ENCODE measurements at regions not wholly inside any gene's neighbourhood (a gene's known extent, or its start where the extent isn't known, plus 50 kb on each side); places are given as distances from the start of the nearest gene placed in this dataset.
A peak's percentile ranks its signal among the peaks of the same experiment; 100 is the strongest.
"Not testable (repeated sequence)": the region's sequence is repeated elsewhere in the genome, so short reads cannot be mapped to it uniquely, and the experiment has no call there.

DNA sequence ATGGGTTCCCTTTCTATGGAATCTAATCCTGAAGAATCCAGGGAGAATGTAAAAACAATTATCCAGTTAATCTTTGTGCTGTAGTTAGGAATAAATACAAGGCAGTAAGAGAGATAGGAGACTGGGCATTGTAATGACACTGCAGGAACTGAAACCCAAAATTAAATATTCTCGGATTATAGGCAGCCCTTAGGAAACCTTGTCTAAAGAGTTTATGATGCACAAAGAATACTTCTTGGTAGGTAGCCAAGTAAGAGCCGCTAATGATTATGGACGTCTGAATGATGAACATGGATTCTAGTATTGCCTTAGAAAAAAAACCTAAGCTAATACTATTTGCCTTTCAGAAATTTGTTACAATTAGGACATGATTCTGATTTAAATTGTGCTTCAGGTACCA, 165.4 kb upstream of the LRIG3 start:
- ATAC-seq (no peak), DNase-seq (no peak)

DNA sequence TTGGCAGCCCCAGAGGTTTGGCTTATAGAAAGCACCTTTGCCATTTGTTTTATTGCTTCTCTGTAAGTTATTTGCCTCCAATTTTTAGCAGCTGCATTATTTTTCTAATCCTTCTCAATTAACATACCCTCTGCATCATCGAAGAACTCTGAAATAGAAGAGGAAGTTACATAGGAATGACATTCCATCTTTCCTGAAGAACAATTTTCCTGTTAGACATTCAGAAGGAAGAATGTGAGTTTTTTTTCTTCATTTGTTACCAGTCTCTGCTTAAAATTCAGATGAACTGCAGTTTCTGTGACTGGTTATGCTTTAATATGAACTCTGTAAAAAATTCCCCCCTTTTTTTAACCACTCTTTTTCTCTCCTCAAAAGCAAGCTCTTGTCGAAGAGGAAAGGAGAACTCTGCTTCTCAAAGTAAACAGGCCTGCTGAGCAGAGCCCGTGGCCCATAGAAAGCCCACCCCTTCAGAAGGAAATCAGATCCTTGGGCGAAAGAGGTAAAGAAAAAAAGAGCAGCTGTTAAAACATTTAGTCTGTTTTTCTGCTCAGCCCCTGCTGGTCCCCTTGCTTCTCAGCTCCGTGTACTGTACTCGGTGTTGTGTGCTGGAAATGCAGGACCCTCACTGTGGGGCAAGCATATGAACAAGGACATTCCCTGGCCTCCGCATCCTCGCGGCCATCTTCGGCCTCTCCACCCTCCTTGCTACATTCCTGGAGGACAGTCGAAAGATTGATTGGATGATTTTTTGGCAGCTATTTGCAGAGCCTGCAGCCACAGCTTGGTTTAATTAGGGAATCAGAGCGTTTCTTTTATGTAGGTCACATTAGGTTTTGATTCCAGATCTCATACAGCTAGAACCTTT, 164.4 kb upstream of the LRIG3 start:
- no peak for DNase-seq
- ATAC-seq: no peak

DNA sequence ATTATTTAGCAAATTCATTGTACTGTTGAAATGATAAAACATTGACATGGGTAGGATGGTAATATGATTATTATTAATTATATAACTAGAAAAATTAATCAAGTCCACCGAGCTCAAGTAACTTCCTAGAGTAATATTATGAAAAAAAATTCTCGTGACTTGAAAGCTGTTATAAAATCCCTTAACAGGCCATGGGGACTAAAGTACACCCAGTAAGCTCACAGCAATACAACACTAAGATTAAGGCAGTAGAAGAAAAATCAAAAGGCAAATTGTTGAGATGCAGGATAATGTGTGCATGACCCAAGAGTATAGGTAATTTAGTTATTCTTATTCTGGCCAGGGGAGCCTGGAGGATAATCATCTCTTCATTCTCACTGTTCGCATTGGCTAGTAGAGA, 162.6 kb upstream of the LRIG3 start:
- DNase-seq (no peak), ATAC-seq (no peak)

DNA sequence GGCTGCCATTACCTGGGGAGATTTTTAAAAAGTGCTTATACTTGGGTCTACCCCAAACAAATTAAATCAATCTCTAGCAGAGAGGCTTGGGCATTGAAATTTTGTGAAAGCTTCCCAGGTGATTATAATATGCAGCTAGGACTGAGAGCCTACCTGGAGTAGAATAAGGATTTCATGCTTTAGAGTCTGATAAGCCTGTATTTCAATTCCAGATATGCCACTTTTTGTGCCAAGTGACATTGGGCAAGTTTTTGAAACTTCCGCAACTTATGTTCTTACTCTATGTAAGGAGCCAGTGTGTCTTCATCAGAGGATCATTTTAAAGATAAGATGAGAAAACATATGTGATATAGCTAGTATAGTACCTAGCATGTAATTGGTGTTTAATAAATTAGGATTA, 159.8 kb upstream of the LRIG3 start:
- no peak for DNase-seq
- ATAC-seq: no peak

DNA sequence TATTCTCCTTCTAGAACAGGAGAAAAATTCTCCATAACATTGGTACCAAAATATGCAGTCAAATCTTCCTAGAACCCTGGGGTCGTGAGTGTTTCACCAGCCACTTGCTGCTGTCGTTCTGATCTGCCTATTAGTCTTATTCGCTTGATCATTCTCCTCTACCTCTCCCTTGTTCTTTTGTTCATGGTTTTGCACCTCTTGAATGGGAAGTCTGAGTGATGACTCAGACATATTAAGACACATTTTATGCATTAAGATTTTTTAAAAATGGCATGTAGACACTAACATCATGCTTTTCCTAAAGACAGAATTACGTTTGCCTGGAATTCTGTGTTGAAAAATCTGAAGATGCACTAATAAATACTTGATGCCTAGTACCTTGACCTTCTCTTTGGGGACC, 159.2 kb upstream of the LRIG3 start:
- DNase-seq (no peak), ATAC-seq (no peak)

DNA sequence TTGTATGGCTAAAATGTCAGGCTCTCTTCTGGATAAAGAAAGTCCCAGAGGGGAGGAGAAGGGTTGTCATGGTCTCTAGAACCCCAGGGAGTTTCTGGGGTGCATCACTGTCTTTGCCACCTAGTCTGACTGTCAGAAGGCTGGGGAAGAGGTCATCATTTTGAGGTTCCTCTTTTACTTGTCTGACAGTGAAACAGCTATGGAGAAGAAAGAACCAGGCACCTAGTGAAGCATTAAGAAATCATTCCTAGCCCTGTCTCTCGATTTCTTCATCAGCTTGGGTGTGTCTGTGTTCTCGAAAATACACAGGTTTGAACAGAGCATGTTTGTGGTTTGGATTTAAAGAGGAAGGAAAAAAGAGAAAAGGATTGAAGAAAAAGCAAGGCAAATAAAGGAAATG, 158.7 kb upstream of the LRIG3 start:
- no peak for DNase-seq
- ATAC-seq: no peak

DNA sequence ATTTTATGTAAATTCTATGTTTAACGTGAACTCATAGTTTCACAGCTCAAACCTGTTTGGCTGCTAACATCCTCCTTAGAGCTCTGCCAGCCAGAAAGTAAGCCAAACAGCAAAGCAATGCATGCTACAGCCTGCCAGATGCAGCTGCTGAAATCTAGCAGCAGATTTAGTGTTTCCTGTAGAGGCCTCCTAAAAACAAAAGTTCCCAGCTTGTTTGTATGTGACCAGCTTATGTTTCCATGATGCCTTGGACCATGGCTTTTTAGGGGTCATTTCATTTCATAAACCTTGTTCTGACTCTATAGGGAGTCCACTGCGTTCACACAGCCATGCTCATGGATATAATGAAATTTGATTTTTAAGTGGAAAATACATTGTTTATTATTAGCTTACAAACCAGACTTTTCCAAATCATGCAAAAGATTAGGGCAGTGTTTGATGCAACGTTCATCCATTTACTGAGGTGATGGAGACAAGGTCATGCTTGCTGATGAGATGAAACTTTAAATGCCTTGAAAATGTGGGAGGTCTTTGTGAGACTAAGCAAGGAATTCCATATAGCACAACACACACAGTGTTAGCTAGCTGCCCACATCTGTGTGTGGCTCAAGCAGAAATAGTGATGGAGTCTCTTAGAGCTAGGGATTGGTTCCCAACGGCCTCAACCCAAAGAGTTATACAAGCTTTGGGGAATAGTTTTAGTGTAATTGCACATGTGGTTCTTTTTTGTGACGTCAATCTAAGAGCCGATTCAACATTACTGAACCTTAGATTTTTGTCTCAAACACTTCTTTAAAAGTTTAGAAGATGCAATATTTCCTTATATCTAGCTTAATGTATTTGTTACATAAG, 157.5 kb upstream of the LRIG3 start:
- ATAC-seq: no peak
- no peak for DNase-seq

DNA sequence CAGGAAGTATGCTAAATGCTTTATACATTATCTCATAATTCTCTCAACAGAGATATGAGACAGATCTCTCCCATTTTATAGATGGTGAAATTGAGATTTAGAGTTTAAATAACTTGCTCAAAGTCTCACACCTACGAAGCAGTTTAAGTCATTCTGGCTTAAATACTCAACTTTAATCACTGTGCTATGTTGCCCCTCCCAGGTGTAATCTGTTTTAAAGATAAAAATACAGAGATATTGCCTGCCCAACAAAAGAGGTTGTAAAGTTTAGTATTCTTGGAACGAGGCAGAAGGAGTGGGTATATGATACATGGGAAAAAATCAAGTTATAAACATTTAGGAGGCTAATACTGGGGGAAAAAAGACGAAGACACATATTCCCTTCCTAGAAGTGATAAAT, 156.8 kb upstream of the LRIG3 start:
- no peak for ATAC-seq

DNA sequence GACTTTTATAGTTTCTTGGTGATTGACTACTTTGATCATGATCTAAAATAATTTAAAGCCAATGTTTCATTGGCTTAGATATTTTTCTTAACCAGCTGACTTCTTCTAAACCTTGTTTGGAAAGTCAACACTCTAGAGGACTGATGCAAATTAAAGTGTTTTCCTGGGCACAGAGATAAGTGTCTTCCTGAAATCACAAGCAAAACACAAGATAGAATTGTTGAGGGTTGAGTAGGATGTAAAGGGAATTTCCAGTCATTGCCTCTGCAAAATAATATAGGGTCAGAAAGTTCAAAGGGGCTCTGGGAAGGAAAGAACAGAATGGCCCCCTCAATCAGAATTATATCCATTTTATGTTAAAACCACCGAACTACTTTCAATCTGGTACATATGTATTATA, 156.3 kb upstream of the LRIG3 start:
- no peak for ATAC-seq

More for the DNA sequence above, 156.8 kb upstream of the LRIG3 start:
- no peak for DNase-seq

DNA sequence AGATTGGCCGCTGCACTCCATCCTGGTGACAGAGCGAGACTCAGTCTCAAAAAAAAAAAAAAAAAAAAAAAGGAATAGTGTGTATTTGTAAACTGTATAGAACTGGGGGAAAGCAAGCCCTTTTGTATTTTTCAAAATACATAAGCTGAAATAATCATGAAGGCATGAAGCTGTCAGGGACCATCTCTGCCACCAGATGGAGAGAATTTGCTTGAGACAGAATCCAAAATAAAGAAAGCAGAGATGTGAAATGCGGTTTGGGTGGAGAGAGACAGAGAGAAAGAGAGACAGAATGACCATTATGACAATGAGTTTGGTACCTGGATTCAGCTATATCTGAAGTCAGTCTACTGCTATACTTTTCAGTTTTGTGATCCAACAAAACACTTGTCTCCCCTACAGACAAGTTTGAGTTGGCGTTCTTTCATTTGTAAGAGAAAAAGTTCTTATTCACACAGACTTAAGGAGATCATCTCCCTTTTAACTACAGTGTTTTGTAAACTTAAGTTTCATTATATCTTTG, 155.7 kb upstream of the LRIG3 start:
- ATAC-seq: no peak
- DNase-seq: no peak

More for the DNA sequence above, 156.3 kb upstream of the LRIG3 start:
- no peak for DNase-seq

DNA sequence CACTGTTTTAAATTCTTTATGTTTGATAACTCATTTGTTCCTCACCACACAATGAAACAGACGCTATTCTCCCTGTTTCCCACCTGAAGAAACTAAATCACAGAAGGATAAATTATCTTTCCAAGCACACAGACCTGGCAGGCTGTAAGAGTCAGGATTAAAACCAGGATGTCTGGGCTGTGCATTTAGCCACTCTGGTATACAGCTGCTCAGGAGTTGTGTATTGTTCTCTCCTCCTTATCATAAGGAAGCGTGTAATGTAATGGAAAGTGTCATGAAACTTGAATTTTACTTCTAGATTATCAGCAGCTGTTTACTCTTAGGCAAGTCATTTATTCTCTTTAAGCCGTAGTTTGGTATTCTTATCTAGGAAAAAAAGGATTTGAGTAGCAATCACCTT, 154.8 kb upstream of the LRIG3 start:
- no peak for DNase-seq
- ATAC-seq: no peak

DNA sequence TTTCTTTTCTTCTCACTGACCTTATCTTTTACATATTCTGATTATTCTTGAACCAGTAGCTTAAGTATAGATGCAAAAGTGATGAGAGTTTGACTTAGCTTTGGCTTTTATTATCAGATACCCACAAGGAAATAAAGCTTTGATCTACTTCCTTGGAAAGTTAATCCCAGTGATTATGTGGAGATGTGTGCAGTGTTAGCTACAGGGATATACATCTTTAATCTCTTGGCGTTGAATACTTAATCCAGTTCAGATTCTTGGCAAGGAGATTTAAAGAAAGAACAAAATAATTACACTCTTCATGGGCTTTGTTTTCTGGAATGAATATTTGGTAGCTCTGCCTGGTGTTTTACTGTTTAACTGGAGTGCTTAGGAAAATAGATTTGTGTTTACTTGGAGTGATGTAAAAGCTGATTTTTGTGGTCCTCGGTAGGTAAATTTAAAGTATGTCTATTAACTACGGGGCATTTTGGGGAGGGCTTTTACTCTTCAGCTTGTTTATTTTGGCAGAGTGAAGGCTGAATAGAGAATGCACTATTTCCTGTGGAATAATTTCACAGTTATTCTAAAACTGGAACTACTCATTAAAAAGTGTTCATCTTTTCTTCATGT, 150.1 kb upstream of the LRIG3 start:
- DNase-seq (no peak), ATAC-seq (no peak)

DNA sequence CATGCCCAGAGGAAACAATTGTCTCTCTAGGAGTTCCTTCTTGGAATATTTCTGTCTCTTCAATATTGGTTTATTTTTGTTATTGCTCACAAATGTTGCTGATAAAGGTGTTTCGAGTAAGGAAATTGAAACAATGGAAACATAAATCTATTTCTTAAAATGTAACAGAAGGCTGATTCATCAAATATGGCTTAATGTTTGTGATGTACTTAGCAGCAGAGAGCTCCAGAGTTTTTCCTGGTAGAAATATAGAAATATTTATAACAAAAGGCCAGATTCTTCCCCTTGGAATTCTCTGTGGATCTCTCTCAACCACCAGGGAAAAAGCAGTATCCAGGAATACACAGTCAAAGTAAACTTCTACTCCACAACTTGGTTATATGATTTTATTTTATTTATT, 149.2 kb upstream of the LRIG3 start:
- DNase-seq (no peak), ATAC-seq (no peak)

DNA sequence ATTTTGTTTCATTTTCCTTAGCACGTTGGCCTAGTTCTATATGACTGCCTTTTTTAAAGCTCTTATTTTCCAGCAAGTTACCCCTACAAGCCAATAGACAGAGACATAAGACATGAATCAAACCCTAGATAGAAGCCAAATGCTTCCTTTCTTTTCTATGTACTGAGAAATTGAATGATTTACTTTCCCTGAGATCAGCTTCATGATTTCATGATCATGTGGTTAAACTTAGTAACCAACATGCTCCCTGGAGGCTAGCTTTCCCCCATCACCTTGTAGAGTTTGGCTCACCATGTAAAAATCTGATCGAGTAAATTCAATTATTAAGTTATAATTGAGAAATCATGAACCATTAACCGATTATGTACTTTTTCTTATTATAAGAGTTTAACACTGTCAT, 148.1 kb upstream of the LRIG3 start:
- DNase-seq (no peak), ATAC-seq (no peak)

DNA sequence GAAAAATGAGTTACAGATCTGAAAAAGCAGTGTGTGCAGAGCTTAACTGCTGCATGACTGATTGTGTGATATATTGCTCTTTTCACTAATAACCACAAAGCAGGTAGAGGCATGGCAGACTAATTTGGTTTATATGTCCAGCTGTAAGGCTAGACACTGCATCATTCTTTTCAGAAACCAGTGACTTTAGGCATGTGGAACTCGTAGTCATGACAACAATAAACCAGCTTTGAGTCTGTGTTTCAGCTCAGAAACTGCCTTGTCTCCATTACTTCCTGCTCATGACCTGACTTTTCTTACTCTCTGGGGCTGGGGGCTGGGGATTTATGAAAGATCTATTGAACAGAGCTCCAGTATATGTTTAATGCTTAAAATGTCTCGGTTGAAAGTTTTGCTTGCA, 146.8 kb upstream of the LRIG3 start:
- ATAC-seq (no peak), DNase-seq (no peak)

DNA sequence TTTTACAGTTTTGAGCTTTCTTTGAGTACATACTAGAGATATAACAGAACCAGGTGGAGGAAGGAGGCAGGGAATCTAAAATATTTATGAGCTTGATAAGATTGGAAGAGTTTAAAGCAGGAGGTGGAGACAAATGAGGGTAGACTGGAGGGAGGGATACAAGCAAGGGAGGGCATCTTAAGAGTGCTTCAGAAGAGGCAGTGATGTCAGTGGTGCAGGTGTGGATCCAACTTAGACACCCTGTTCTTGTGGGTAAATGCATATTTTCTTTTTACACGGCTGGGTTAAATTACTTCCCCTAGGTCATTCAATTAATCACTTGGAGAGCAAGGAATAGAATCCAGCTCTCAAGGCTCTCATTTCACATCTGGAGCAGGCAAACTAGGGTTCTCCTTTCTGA, 146.1 kb upstream of the LRIG3 start:
- DNase-seq (no peak), ATAC-seq (no peak)

DNA sequence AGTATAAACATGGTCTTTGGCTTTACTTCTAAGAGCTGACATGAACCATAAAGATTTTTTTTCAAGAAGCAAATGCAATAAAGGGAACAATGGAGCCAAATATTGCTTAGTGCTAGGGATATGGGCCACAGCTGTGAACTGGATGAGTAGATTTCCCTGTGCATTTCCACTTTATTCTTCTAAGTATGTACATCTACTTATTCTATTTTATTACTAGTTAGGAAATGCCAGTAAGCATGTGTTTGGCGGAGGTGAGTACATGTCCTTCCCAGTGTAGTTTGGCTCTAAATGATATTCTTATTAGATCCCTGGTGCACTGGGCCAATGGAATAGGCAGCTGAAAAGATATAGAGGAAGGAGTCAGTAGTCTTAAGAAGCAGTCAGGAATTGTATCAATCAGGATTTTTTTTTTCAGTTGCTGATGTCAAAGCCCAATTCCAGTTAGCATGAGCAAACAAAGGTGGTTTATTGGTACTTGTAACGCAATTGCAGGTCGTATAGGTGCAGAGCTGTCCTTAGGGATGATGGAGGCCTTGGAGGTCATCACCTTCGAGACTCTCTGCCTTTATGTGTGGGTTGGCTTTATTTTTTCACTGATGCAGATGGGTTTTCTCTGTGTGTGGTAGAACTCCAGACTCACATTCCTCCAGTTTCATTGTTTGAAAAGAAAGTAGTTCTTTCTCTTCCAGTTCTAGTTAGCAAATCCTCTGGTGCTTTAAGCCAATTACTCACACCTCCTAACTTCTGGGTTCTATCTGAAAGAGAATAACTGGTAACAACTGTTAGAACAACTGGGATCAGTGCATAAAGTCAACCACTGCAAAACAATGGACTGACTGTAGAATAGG, 139.0 kb upstream of the LRIG3 start:
- no peak for DNase-seq
- no peak for ATAC-seq

DNA sequence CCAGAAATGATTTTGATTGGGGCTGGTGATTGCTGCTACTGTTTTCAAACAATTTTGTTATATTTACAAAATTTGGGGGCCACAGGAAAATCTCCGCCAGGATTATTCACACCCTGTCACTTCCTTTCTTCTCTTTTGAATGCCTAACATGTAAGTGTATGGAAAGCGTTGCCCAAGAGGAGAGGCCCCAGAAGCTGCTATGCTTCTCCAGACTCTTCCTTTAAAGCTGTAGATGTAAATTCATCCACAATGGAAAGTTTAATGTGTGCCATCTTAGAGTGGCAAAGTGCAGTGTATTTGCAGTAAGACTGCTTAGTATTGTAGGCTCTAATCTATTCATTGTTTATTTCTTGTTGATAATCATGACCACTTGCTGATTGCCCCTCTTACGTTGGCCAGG, 136.7 kb upstream of the LRIG3 start:
- ATAC-seq: no peak
- DNase-seq: no peak

DNA sequence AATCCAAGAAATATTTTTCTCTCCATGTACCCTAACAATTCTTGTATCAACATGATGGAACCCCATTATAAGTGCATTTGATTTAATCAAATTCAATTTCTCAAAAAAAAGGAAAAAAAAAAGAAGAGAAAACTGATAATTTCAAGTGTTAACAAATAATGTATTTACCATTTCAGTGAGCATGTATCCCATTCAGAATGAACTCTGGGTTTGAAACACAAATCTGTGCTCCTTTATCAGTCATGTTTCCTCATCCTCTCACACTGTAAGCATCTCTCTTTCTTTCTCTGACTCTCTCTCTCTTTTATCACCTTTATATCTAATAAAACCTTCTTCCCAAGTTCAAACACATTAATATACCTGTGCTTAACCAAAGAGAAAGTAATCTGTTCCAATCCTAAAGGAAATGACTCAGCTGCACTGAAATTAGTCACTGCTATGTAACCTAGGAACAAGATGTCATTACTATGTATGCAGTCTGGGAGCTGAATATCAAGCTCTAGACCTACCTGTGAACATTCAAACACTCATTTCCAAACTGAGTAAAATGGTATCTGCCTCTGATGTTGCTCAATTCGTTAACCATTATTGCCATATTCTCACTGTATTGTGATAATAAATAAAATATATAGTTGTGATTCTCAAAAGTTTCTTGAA, 135.0 kb upstream of the LRIG3 start:
- ATAC-seq: peak; percentile 78
- no peak for DNase-seq

DNA sequence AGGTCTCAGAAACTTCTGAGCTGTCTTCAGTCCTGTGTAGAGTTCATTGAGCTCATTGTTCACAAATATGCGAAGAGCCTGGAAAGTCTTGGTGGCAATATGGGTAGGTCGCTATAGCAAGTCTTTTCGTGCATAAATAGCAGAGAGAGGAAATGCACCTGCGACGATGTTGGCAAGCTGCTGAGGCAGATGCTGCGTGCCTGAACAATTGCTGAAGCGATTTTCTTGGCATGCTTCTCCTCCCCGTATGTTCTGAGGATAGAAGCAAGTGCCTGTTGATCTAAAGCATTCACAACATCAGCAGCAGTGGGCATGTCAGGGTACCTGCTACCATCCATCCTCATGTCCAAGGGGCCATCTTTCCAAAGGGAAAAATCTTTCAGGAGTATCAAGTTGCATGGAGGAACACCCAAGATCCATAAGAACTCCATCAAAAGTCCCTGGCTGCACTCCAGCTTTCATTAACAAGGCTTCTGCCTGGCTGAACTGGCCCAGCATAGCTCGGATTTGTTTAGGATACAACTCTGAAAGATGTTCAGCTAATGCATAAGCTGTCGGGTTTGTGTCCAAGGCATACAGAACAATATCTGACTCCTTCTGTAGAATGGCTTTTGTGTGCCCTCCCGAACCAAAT, 133.1 kb upstream of the LRIG3 start:
- DNase-seq, ATAC-seq: not testable (repeated sequence)

Data from stimulated activated naive CD8-positive, alpha-beta T cell treated with anti-CD3 and anti-CD28 coated beads, Interleukin-15, Interleukin-2, amounts not matched to agents 100 U/mL and 50 U/mL, for 24 hours (primary cell).